A673 (cell line): ENCODE measurements at regions not wholly inside any gene's neighbourhood (a gene's known extent, or its start where the extent isn't known, plus 50 kb on each side); places are given as distances from the start of the nearest gene placed in this dataset.
"Not testable (repeated sequence)": the region's sequence is repeated elsewhere in the genome, so short reads cannot be mapped to it uniquely, and the experiment has no call there.

Source experiments
- EZH2 ChIP-seq: fragments of 200-600 bp; sonication (generic); IDR thresholded peaks from 2 replicates; pipeline ENCODE4 v1.6.1; 2017; ENCODE audit warnings: borderline replicate concordance, low read depth, mild to moderate bottlenecking, mixed read lengths, antibody characterized with exemption, low read length; ENCODE audit not compliant: poor library complexity, severe bottlenecking
- TF ChIP-seq, protein P1 (sequence below): fragments of 300-800, 200-600 bp; sonication (generic); conservative IDR thresholded peaks from 2 replicates; pipeline ENCODE4 v1.5.1; 2017; ENCODE audit warnings: low read depth, mild to moderate bottlenecking, antibody characterized with exemption, low read length, moderate library complexity, mixed read lengths

DNA sequence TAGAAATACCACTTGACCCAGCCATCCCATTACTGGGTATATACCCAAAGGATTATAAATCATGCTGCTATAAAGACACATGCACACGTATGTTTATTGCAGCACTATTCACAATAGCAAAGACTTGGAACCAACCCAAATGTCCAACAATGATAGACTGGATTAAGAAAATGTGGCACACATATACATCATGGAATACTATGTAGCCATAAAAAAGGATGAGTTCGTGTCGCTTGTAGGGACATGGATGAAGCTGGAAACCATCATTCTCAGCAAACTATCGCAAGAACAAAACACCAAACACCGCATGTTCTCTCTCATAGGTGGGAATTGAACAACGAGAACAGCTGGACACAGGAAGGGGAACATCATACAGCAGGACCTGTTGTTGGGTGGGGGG is 68.1 kb upstream of the PLEKHG4B start:
- TF ChIP-seq, protein P1, sequence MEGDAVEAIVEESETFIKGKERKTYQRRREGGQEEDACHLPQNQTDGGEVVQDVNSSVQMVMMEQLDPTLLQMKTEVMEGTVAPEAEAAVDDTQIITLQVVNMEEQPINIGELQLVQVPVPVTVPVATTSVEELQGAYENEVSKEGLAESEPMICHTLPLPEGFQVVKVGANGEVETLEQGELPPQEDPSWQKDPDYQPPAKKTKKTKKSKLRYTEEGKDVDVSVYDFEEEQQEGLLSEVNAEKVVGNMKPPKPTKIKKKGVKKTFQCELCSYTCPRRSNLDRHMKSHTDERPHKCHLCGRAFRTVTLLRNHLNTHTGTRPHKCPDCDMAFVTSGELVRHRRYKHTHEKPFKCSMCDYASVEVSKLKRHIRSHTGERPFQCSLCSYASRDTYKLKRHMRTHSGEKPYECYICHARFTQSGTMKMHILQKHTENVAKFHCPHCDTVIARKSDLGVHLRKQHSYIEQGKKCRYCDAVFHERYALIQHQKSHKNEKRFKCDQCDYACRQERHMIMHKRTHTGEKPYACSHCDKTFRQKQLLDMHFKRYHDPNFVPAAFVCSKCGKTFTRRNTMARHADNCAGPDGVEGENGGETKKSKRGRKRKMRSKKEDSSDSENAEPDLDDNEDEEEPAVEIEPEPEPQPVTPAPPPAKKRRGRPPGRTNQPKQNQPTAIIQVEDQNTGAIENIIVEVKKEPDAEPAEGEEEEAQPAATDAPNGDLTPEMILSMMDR, result not testable (repeated sequence)
- not testable (repeated sequence) for TF ChIP-seq EZH2
